GM12864 (cell line): ENCODE measurements at regions not wholly inside any gene's neighbourhood (a gene's known extent, or its start where the extent isn't known, plus 50 kb on each side); places are given as distances from the start of the nearest gene placed in this dataset.
"Not testable (repeated sequence)": the region's sequence is repeated elsewhere in the genome, so short reads cannot be mapped to it uniquely, and the experiment has no call there.

Experiments
- DNase-seq: peaks from one replicate; pipeline ENCODE4 v3.0.0-alpha.2; 2011; ENCODE audit warnings: low read depth
- H3K4me3 ChIP-seq: 2 replicates; pipeline ENCODE4 v1.5.1; 2011; ENCODE audit warnings: mild to moderate bottlenecking, low read depth, low read length, control low read depth
- TF ChIP-seq, protein P1 (sequence below): IDR thresholded peaks from 2 replicates; pipeline ENCODE4 v1.5.1; 2011; ENCODE audit warnings: low read depth, mild to moderate bottlenecking, moderate library complexity, low read length, control low read depth, inconsistent platforms; ENCODE audit errors: missing control alignments

DNA sequence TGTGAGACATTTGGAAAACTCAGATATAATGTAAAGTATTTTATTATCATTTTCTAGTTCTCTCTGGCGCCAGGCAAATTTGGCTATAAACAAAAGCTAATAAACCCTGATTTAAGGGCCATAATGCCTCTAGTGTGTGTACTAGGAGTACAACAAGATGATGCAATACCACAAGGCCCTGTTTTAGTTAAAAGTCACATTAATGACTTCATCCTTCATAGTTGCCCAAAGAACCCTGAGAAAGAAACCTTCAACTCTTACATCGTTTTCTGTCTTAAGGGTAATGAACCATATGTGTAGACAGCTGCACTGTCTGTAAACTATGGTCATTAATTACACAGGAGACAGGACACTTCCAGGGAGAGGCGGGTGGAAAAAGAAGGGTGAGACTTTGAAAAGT, 538.4 kb downstream of the FAM181B start:
- TF ChIP-seq, protein P1, sequence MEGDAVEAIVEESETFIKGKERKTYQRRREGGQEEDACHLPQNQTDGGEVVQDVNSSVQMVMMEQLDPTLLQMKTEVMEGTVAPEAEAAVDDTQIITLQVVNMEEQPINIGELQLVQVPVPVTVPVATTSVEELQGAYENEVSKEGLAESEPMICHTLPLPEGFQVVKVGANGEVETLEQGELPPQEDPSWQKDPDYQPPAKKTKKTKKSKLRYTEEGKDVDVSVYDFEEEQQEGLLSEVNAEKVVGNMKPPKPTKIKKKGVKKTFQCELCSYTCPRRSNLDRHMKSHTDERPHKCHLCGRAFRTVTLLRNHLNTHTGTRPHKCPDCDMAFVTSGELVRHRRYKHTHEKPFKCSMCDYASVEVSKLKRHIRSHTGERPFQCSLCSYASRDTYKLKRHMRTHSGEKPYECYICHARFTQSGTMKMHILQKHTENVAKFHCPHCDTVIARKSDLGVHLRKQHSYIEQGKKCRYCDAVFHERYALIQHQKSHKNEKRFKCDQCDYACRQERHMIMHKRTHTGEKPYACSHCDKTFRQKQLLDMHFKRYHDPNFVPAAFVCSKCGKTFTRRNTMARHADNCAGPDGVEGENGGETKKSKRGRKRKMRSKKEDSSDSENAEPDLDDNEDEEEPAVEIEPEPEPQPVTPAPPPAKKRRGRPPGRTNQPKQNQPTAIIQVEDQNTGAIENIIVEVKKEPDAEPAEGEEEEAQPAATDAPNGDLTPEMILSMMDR = no peak
- H3K4me3 ChIP-seq = no peak overlapping the region
- no peak for DNase-seq

DNA sequence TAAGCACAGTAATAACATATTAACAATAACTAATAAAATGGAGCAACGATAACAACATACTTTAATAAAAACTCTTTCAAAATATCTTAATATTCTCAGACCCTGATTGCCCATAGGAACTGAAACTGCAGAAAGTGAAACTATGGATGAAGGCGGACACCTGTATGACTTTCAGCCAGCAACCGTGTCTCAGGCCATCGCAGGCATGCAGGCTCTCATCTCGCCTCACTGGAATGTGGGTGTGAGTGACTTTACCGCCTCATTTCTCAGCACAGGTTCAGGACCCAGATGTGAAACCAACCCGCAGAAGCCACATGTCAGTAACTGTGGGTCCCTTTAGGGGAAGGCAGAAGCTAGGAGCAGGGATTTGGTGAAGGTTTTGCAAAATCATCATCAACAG, 539.1 kb downstream of the FAM181B start:
- DNase-seq = no peak
- H3K4me3 ChIP-seq = no peak overlapping the region
- TF ChIP-seq, protein P1 = no peak

DNA sequence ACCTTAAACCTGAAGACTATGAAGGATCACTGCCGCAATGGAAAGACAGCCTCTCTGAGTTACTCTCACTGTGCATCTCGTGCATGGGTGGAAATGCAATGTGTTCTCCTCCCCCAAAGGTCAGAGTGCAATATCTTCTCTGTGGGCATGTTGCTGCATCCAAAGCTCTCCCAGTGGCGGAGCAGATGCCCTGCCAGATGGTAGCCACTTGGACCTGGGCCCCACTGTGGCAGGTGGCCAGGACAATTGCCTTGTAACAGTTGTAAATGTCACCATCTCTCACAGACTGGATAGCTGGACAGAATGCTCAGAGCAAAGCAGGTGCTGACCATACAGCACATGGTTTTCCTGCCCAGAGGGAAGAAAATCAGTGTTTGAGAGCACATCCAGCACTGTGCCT, 542.0 kb downstream of the FAM181B start:
- no peak for DNase-seq
- TF ChIP-seq, protein P1 = no peak
- H3K4me3 ChIP-seq = no peak overlapping the region

DNA sequence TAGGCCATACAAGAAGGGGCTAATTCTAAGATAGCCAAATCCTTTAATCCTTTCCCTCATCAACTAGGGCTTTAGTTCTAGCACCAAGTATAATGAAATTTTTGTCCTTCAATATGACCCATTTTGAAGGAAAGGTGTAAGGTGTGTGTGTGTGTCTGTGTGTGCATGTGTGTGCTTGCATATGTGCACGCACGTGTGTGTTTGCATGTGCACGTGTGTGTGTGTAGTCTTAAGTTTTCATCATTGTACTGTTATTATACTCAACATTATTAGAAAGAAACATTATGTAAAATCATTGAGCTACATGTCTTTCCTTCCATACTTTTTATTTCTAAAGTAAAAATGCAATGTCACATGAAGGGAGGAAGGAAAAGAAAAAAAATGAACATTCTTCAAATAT, 547.7 kb downstream of the FAM181B start:
- no peak for DNase-seq
- no peak overlapping the region for H3K4me3 ChIP-seq
- TF ChIP-seq, protein P1 = no peak

DNA sequence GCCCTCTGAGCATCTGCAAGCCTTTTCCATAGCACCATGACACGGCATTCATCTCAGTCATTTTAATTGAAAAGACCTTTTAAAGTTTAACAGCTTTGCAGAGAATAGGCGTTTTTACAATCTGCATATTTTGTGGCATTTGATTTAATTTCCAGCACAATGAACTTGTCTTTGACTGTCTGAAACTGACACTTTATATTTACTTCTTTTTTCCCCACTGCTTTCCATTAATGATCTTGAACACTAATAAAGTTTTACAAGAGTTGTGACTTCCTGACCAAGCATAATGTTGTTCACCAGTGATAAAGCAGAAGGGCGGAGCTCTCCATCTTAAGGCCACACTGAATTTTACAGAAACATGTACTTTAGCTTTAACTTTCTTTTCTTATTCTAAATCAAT, 548.7 kb downstream of the FAM181B start:
- H3K4me3 ChIP-seq = no peak overlapping the region
- TF ChIP-seq, protein P1 = no peak
- DNase-seq = no peak

DNA sequence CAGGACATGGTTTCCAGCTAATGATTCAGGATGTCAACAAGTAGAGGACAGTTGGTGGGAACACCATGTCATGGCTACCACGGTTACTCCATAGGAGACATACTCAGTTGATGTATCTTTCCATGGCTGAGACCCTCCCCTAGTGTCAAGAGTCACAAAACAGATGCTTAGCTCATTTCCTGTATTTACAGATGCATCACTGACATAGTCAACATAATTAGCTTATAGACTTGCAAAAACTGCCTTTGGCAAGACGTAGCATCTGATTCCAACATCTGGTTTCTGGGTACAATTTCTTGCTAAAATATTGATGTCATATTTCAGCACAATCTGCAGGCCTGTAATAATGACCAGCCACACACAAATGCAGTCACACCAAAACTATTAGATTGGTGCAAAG, 550.3 kb downstream of the FAM181B start:
- H3K4me3 ChIP-seq = no peak overlapping the region
- TF ChIP-seq, protein P1 = no peak
- DNase-seq = no peak

DNA sequence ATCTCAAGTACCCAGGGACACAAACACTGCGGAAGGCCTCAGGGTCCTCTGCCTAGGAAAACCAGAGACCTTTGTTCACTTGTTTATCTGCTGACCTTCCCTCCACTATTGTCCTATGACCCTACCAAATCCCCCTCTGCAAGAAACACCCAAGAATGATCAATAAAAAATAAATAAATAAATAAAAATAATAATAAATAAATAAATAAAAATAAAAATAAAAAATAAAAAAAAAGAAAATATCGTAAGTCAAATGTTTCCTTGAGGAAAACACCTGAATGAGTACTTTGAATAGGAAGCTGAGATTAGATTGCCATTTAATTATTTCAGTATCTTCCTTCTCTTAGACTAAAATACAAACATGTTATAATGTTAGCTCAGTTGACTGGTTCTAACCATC, 551.0 kb downstream of the FAM181B start:
- H3K4me3 ChIP-seq, DNase-seq: not testable (repeated sequence)

DNA sequence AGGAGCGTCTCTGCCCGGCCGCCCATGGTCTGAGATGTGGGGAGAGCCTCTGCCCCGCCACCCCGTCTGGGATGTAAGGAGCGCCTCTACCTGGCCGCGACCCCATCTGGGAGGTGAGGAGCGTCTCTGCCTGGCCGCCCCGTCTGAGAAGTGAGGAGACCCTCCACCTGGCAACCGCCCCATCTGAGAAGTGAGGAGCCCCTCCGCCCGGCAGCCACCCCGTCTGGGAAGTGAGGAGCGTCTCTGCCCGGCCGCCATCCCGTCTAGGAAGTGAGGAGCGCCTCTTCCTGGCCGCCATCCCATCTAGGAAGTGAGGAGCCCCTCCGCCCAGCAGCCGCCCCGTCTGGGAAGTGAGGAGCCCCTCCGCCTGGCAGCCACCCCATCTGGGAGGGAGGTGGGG, 551.9 kb downstream of the FAM181B start:
- H3K4me3 ChIP-seq, DNase-seq: not testable (repeated sequence)
